ENCODE measurements at regions not wholly inside any gene's neighbourhood (a gene's known extent, or its start where the extent isn't known, plus 50 kb on each side); places are given as distances from the start of the nearest gene placed in this dataset.

DNA sequence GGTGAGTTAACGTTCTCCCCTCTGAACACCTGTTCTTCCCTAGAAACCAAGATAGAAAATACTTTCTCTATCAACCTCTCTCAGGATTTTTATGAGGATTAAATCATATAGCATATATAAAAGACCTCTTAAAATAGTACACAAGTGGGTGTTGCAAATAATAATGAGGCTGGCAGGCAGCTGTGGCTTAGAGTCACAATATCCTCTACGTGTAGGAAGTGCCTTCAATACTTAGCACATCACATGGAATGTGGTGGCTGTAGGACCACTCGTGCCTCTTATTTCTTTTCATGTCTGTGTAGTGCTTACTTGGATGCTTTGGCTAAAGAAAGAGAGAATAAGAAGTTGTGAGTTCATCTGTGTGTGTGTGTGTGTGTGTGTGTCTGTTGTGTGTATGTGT is 96.3 kb downstream of the PRLHR start (continued):
- no peak for TF ChIP-seq HOMEZ (CRISPR knock-in tag; IDR thresholded peaks at IDR 0.05)
- no peak for TF ChIP-seq ZNF583 (CRISPR knock-in tag; IDR thresholded peaks at IDR 0.05)
- no peak for TF ChIP-seq HDGF (IDR thresholded peaks at IDR 0.05)
- no peak for TF ChIP-seq CREB1 (IDR thresholded peaks at IDR 0.05)
- no peak for TF ChIP-seq CREB1 (CRISPR knock-in tag; IDR thresholded peaks at IDR 0.05)
- no peak for TF ChIP-seq CBX5 (IDR thresholded peaks at IDR 0.05; ENCODE audit: borderline replicate concordance, low read depth)
- no peak for TF ChIP-seq MAFF (IDR thresholded peaks at IDR 0.05; ENCODE audit: low read length)
- TF ChIP-seq PRMT5 (CRISPR knock-in tag; IDR thresholded peaks at IDR 0.05): no peak
- TF ChIP-seq SIN3B (IDR thresholded peaks at IDR 0.05; ENCODE audit: low read depth): no peak
- TF ChIP-seq ZNF75A (CRISPR knock-in tag; IDR thresholded peaks at IDR 0.05): no peak
- no peak for TF ChIP-seq REST (IDR thresholded peaks at IDR 0.05; ENCODE audit: borderline replicate concordance)
- no peak for TF ChIP-seq REST (CRISPR knock-in tag; IDR thresholded peaks at IDR 0.05; ENCODE audit: low read depth)
- TF ChIP-seq SLC30A9 (CRISPR knock-in tag; IDR thresholded peaks at IDR 0.05): no peak
- TF ChIP-seq YY1 (IDR thresholded peaks at IDR 0.05; ENCODE audit: borderline replicate concordance in 1 of 3, control insufficient read depth in 1 of 3, extremely low read depth in 1 of 3, insufficient read depth in 3 of 3, insufficient read length in 1 of 3, insufficient replicate concordance in 2 of 3, low read depth in 1 of 3, low read length in 2 of 3): no peak
- TF ChIP-seq, protein P1, sequence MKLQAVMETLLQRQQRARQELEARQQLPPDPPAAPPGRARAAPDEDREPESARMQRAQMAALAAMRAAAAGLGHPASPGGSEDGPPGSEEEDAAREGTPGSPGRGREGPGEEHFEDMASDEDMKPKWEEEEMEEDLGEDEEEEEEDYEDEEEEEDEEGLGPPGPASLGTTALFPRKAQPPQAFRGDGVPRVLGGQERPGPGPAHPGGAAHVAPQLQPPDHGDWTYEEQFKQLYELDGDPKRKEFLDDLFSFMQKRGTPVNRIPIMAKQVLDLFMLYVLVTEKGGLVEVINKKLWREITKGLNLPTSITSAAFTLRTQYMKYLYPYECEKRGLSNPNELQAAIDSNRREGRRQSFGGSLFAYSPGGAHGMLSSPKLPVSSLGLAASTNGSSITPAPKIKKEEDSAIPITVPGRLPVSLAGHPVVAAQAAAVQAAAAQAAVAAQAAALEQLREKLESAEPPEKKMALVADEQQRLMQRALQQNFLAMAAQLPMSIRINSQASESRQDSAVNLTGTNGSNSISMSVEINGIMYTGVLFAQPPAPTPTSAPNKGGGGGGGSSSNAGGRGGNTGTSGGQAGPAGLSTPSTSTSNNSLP (IDR thresholded peaks at IDR 0.05; ENCODE audit: borderline replicate concordance, low read depth, low read length): no peak
- no peak for TF ChIP-seq NFIC (IDR thresholded peaks at IDR 0.05)
- TF ChIP-seq TBP (optimal IDR thresholded peaks at IDR 0.05; ENCODE audit: low read depth, low read length): no peak

Data from K562 (cell line).